ENCODE measurements at regions not wholly inside any gene's neighbourhood (a gene's known extent, or its start where the extent isn't known, plus 50 kb on each side); places are given as distances from the start of the nearest gene placed in this dataset.
A peak's percentile ranks its signal among the peaks of the same experiment; 100 is the strongest.

DNA sequence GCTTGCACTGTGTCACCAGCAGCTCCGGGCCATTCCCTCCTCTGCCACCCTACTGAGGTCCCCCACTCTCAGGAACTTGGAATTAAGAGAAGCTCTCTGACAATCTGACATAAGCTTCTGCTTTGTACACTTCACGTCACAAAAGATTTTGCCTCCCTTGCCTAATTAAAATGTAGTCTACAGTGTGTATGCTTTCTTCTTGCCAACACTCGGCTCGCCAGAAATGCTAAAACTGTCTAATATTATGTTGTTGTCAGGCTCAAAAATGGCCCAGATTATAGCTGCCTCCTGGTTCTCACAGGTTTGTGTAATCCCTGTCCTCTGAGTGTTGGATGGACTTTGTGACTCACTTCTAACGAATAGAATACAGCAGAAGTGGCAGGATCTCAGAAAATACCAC is 474.7 kb downstream of the MBD2 start:
- no peak for DNase-seq
- WGBS, 2 experiments (ENCODE audit: insufficient coverage in 1 of 2, insufficient read length in 1 of 2): 70 to 93% methylated on average over 2 to 5 of the region's 5 CpGs
- TF ChIP-seq, protein P1, sequence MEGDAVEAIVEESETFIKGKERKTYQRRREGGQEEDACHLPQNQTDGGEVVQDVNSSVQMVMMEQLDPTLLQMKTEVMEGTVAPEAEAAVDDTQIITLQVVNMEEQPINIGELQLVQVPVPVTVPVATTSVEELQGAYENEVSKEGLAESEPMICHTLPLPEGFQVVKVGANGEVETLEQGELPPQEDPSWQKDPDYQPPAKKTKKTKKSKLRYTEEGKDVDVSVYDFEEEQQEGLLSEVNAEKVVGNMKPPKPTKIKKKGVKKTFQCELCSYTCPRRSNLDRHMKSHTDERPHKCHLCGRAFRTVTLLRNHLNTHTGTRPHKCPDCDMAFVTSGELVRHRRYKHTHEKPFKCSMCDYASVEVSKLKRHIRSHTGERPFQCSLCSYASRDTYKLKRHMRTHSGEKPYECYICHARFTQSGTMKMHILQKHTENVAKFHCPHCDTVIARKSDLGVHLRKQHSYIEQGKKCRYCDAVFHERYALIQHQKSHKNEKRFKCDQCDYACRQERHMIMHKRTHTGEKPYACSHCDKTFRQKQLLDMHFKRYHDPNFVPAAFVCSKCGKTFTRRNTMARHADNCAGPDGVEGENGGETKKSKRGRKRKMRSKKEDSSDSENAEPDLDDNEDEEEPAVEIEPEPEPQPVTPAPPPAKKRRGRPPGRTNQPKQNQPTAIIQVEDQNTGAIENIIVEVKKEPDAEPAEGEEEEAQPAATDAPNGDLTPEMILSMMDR (conservative IDR thresholded peaks at IDR 0.05): no peak
- no peak overlapping the region for H3K4me3 Mint-ChIP-seq
- Histone ChIP-seq H3K36me3 (ENCODE audit: control insufficient read depth, insufficient read depth, low read length) (no peaks in the 10 kb centered on the region), H3K27me3 (ENCODE audit: control insufficient read depth, insufficient read depth, low read length, poor library complexity, severe bottlenecking) (peaks cover 23% of the 10 kb centered on the region), H3K27ac (ENCODE audit: low read depth, low read length) (no peak overlapping the region), H3K4me1 (ENCODE audit: control insufficient read depth, insufficient read depth, low read length) (peaks cover 8% of the 10 kb centered on the region), H3K9ac (ENCODE audit: extremely low read depth, low read length, poor library complexity, severe bottlenecking) (no peak overlapping the region), H3K4me3 (ENCODE audit: low read length) (no peak overlapping the region), H3K9me3 (ENCODE audit: control insufficient read depth, low read length) (no peaks in the 10 kb centered on the region)
- H3K4me1 Mint-ChIP-seq: peaks cover 16% of the 10 kb centered on the region
- no peaks in the 10 kb centered on the region for H3K36me3 Mint-ChIP-seq (ENCODE audit: low read depth)
- H3K27ac Mint-ChIP-seq: peak overlapping the region; percentile 15
- H3K9me3 Mint-ChIP-seq: no peaks in the 10 kb centered on the region
- peaks cover 17% of the 10 kb centered on the region for H3K27me3 Mint-ChIP-seq (ENCODE audit: insufficient read depth)

DNA sequence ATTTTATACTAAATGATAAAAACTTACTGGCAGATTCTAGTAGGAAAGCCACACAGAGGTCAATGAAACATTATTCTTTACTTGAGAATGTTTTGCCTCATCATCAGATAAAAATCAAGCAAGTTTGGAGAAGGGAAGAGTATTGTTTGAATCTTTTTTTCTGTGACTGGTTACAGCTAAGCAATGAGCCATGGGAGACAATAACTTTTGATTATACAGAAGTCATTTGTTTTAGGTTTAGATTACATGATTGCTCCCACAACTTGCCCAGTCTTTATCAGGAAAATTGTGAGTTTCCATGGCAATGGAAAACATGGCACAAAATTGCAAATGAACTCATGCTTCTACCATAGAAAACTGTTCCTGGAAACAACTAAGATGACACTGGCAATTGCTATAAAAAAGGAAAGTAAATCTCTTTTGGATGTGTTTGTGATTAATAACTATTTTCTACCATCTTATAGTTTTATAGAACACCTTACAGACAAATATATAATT is 476.8 kb downstream of the MBD2 start:
- Mint-ChIP-seq H3K27ac (no peak overlapping the region), H3K9me3 (no peaks in the 10 kb centered on the region), H3K4me1 (peaks cover 2% of the 10 kb centered on the region), H3K27me3 (ENCODE audit: insufficient read depth) (peaks cover 8% of the 10 kb centered on the region), H3K36me3 (ENCODE audit: low read depth) (no peaks in the 10 kb centered on the region), H3K4me3 (no peak overlapping the region)
- Histone ChIP-seq H3K27ac (ENCODE audit: low read depth, low read length) (no peak overlapping the region), H3K9ac (ENCODE audit: extremely low read depth, low read length, poor library complexity, severe bottlenecking) (no peak overlapping the region), H3K4me3 (ENCODE audit: low read length) (no peak overlapping the region), H3K9me3 (ENCODE audit: control insufficient read depth, low read length) (no peaks in the 10 kb centered on the region), H3K4me1 (ENCODE audit: control insufficient read depth, insufficient read depth, low read length) (no peaks in the 10 kb centered on the region), H3K36me3 (ENCODE audit: control insufficient read depth, insufficient read depth, low read length) (no peaks in the 10 kb centered on the region), H3K27me3 (ENCODE audit: control insufficient read depth, insufficient read depth, low read length, poor library complexity, severe bottlenecking) (peaks cover 12% of the 10 kb centered on the region)
- TF ChIP-seq, protein P1 (conservative IDR thresholded peaks at IDR 0.05): no peak
- no peak for DNase-seq

DNA sequence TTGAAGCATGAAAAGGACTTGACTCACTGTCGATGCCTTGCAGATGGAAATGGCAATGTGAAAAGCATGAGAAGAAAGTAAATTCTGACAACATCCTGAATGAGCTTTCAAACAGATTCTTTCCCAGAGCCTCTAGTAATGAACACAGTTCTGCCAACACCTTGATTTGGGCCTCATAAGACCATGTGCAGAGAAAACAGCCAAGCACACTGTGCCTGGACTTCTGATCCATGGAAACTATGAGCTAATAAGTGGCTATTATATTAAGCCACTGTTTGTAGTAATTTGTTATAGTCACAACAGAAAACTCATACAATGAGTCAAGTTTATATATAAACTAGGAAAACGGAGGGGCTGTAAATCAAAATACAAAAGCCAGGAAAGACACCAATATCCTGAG is 477.3 kb downstream of the MBD2 start:
- H3K27me3 Mint-ChIP-seq (ENCODE audit: insufficient read depth): peaks cover 3% of the 10 kb centered on the region
- DNase-seq: no peak
- H3K27ac Mint-ChIP-seq: no peak overlapping the region
- Histone ChIP-seq H3K9me3 (ENCODE audit: control insufficient read depth, low read length) (no peaks in the 10 kb centered on the region), H3K4me1 (ENCODE audit: control insufficient read depth, insufficient read depth, low read length) (no peaks in the 10 kb centered on the region), H3K4me3 (ENCODE audit: low read length) (no peak overlapping the region), H3K9ac (ENCODE audit: extremely low read depth, low read length, poor library complexity, severe bottlenecking) (no peak overlapping the region), H3K36me3 (ENCODE audit: control insufficient read depth, insufficient read depth, low read length) (no peaks in the 10 kb centered on the region), H3K27ac (ENCODE audit: low read depth, low read length) (no peak overlapping the region), H3K27me3 (ENCODE audit: control insufficient read depth, insufficient read depth, low read length, poor library complexity, severe bottlenecking) (peaks cover 7% of the 10 kb centered on the region)
- no peak overlapping the region for H3K4me3 Mint-ChIP-seq
- peaks cover 2% of the 10 kb centered on the region for H3K4me1 Mint-ChIP-seq
- TF ChIP-seq, protein P1 (conservative IDR thresholded peaks at IDR 0.05): no peak
- 100% methylated on average over 1 of the region's 2 CpGs for WGBS, 2 experiments (ENCODE audit: insufficient coverage in 1 of 2, insufficient read length in 1 of 2)
- H3K9me3 Mint-ChIP-seq: no peaks in the 10 kb centered on the region
- no peaks in the 10 kb centered on the region for H3K36me3 Mint-ChIP-seq (ENCODE audit: low read depth)

All from endodermal cell (in vitro differentiated cells).